Left hindlimb (tissue), 1 donor: ENCODE measurements at regions not wholly inside any gene's neighbourhood (a gene's known extent, or its start where the extent isn't known, plus 50 kb on each side); places are given as distances from the start of the nearest gene placed in this dataset.
"Not testable (repeated sequence)": the region's sequence is repeated elsewhere in the genome, so short reads cannot be mapped to it uniquely, and the experiment has no call there.

ENCODE experiments used
- DNase-seq: peaks from one replicate; pipeline ENCODE4 v3.0.0-alpha.2; 2018

- not testable (repeated sequence) for DNase-seq
These were observed 2975.9 kb downstream of the RPIA start for GRCh38 chr2:91667341-91667740.

GRCh38 chr2:91685541-91685940 is 2994.1 kb downstream of the RPIA start:
- not testable (repeated sequence) for DNase-seq

- DNase-seq, result not testable (repeated sequence)
These were observed 2994.6 kb downstream of the RPIA start for GRCh38 chr2:91686046-91686445.
